ENCODE measurements at regions not wholly inside any gene's neighbourhood (a gene's known extent, or its start where the extent isn't known, plus 50 kb on each side); places are given as distances from the start of the nearest gene placed in this dataset.

GRCh38 chr13:95361686-95362085 is 60.4 kb upstream of the ABCC4 start:
- intact Hi-C loops (cut with DNase I): no loop called here
- 64 to 66% methylated on average over 3 of the region's 3 CpGs for WGBS, 2 donors

GRCh38 chr13:95362666-95363065 is 61.4 kb upstream of the ABCC4 start:
- Histone ChIP-seq H3K36me3 (no peaks in the 10 kb centered on the region), H3K9me3 (peaks cover 0 to 13% (median 0%) of the 10 kb centered on the region in 11 donors), H3K27ac (no peak overlapping the region), H3K4me3 (no peak overlapping the region), H3K27me3 (peaks cover 0 to 4% (median 0%) of the 10 kb centered on the region in 7 donors), H3K4me1 (no peaks in the 10 kb centered on the region)
- no peak for TF ChIP-seq CTCF (IDR thresholded peaks at IDR 0.05)
- 61 to 79% methylated on average over 5 of the region's 5 CpGs for WGBS, 2 donors
- ATAC-seq (no peak), DNase-seq (no peak)
- intact Hi-C loops (cut with DNase I): no loop called here

More at GRCh38 chr13:95361686-95362085, 60.4 kb upstream of the ABCC4 start:
- no peak overlapping the region for H3K27ac ChIP-seq
- DNase-seq (no peak), ATAC-seq (no peak)
- no peaks in the 10 kb centered on the region for H3K36me3 ChIP-seq
- TF ChIP-seq CTCF (IDR thresholded peaks at IDR 0.05): no peak
- H3K9me3 ChIP-seq: peaks cover 0 to 23% (median 0%) of the 10 kb centered on the region in 11 donors
- H3K4me1 ChIP-seq: no peaks in the 10 kb centered on the region
- no peak overlapping the region for H3K4me3 ChIP-seq
- H3K27me3 ChIP-seq: peaks cover 0 to 4% (median 0%) of the 10 kb centered on the region in 7 donors

GRCh38 chr13:95367309-95367843 is 66.1 kb upstream of the ABCC4 start:
- Histone ChIP-seq H3K27me3 (no peaks in the 10 kb centered on the region), H3K4me3 (no peak overlapping the region), H3K27ac (no peak overlapping the region), H3K36me3 (no peaks in the 10 kb centered on the region), H3K4me1 (no peaks in the 10 kb centered on the region), H3K9me3 (peaks cover 0 to 11% (median 0%) of the 10 kb centered on the region in 11 donors)
- intact Hi-C loops (cut with DNase I): no loop called here
- TF ChIP-seq CTCF (IDR thresholded peaks at IDR 0.05): no peak
- no peak for ATAC-seq
- DNase-seq: no peak
- 50 to 63% methylated on average over 6 of the region's 6 CpGs for WGBS, 2 donors

- Histone ChIP-seq H3K4me1 (no peaks in the 10 kb centered on the region), H3K9me3 (no peaks in the 10 kb centered on the region), H3K27me3 (no peaks in the 10 kb centered on the region), H3K36me3 (no peaks in the 10 kb centered on the region), H3K27ac (no peak overlapping the region), H3K4me3 (no peak overlapping the region)
- ATAC-seq (no peak), DNase-seq (no peak)
- no peak for TF ChIP-seq CTCF (IDR thresholded peaks at IDR 0.05)
- WGBS, 2 donors: 82 to 84% methylated on average over 4 of the region's 4 CpGs
- intact Hi-C loops (cut with DNase I): no loop called here
Measured at GRCh38 chr13:95368998-95369397, 67.7 kb upstream of the ABCC4 start.

Data from heart right ventricle (tissue), 16 donors.